HEK293 (cell line): ENCODE measurements at regions not wholly inside any gene's neighbourhood (a gene's known extent, or its start where the extent isn't known, plus 50 kb on each side); places are given as distances from the start of the nearest gene placed in this dataset.

Experiments
- CTCF ChIA-PET: fragments of 350-600 bp; formaldehyde crosslinking; extraction: SDS; loops from one replicate; lab custom pipeline; 2021; ENCODE audit warnings: antibody characterized with exemption; lab: Yijun Ruan, JAX
- POLR2A ChIA-PET: fragments of 300-600 bp; formaldehyde crosslinking; extraction: SDS; loops from one replicate; lab custom pipeline; 2020; ENCODE audit warnings: antibody characterized with exemption, inconsistent platforms; lab: Yijun Ruan, JAX
- H3K27ac ChIP-seq: fragments of 200-500 bp; sonication (Bioruptor generic); 2 replicates; pipeline ENCODE4 v1.5.1; 2014; ENCODE audit warnings: low read depth, low read length, control low read depth, inconsistent platforms; ENCODE audit errors: extremely low read depth
- H3K36me3 ChIP-seq, 2 experiments: fragments of 200-500 bp in 1 of 2; sonication (Bioruptor generic) in 1 of 2; 1 replicate in 1 of 2; 2 replicates in 1 of 2; pipeline ENCODE4 v1.5.1; 2014 to 2017; ENCODE audit warnings: inconsistent platforms in 2 of 2, low read length in 2 of 2; ENCODE audit not compliant: control insufficient read depth in 2 of 2, insufficient read depth in 1 of 2
- H3K4me1 ChIP-seq: fragments of 200-500 bp; sonication (Bioruptor generic); 2 replicates; pipeline ENCODE4 v1.5.1; 2014; ENCODE audit warnings: mild to moderate bottlenecking, low read length, inconsistent platforms; ENCODE audit not compliant: control insufficient read depth, insufficient read depth
- H3K4me3 ChIP-seq: 2 replicates; pipeline ENCODE4 v1.5.1; 2011; ENCODE audit warnings: low read depth, mild to moderate bottlenecking, control low read depth, low read length, moderate library complexity
- H3K9me3 ChIP-seq: fragments of 200-500 bp; sonication (Bioruptor generic); 2 replicates; pipeline ENCODE4 v1.5.1; 2014; ENCODE audit warnings: low read depth, low read length, inconsistent platforms; ENCODE audit not compliant: control insufficient read depth, insufficient read depth
- KLF17 ChIP-seq: fragments of 450-650 bp; formaldehyde crosslinking; IDR thresholded peaks from 2 replicates; pipeline ENCODE4 v1.5.1; 2016; ENCODE audit warnings: missing biosample characterization, missing genetic modification characterization
- MZF1 ChIP-seq: fragments of 450-650 bp; formaldehyde crosslinking; IDR thresholded peaks from 2 replicates; pipeline ENCODE4 v1.5.1; 2017; ENCODE audit warnings: missing biosample characterization, missing genetic modification characterization, borderline replicate concordance
- SP7 ChIP-seq: fragments of 450-650 bp; formaldehyde crosslinking; IDR thresholded peaks from 2 replicates; pipeline ENCODE4 v1.5.1; 2016; ENCODE audit warnings: missing biosample characterization, missing genetic modification characterization
- ZBTB17 ChIP-seq: fragments of 450-650 bp; formaldehyde crosslinking; IDR thresholded peaks from 2 replicates; pipeline ENCODE4 v1.5.1; 2016; ENCODE audit warnings: missing biosample characterization, missing genetic modification characterization
- ZFP3 ChIP-seq: fragments of 450-650 bp; formaldehyde crosslinking; IDR thresholded peaks from 2 replicates; pipeline ENCODE4 v1.5.1; 2016; ENCODE audit warnings: low read depth, missing biosample characterization, missing genetic modification characterization
- ZFP37 ChIP-seq: fragments of 450-650 bp; formaldehyde crosslinking; IDR thresholded peaks from 2 replicates; pipeline ENCODE4 v1.5.1; 2016; ENCODE audit warnings: missing biosample characterization, missing genetic modification characterization
- ZIC2 ChIP-seq: fragments of 450-650 bp; formaldehyde crosslinking; IDR thresholded peaks from 2 replicates; pipeline ENCODE4 v1.5.1; 2016; ENCODE audit warnings: missing biosample characterization, missing genetic modification characterization
- ZNF133 ChIP-seq: fragments of 450-650 bp; formaldehyde crosslinking; IDR thresholded peaks from 2 replicates; pipeline ENCODE4 v1.5.1; 2016; ENCODE audit warnings: missing biosample characterization, missing genetic modification characterization
- ZNF140 ChIP-seq: fragments of 450-650 bp; formaldehyde crosslinking; IDR thresholded peaks from 2 replicates; pipeline ENCODE4 v1.5.1; 2016; ENCODE audit warnings: missing biosample characterization, missing genetic modification characterization
- ZNF169 ChIP-seq: fragments of 450-650 bp; formaldehyde crosslinking; IDR thresholded peaks from 2 replicates; pipeline ENCODE4 v1.5.1; 2016; ENCODE audit warnings: missing biosample characterization, missing genetic modification characterization
- ZNF184 ChIP-seq: fragments of 450-650 bp; IDR thresholded peaks from 2 replicates; pipeline ENCODE4 v1.5.1; 2018; ENCODE audit warnings: missing biosample characterization, mild to moderate bottlenecking, missing genetic modification characterization
- ZNF214 ChIP-seq: fragments of 450-650 bp; formaldehyde crosslinking; IDR thresholded peaks from 2 replicates; pipeline ENCODE4 v1.5.1; 2017; ENCODE audit warnings: missing biosample characterization, mild to moderate bottlenecking, missing genetic modification characterization, borderline replicate concordance
- ZNF366 ChIP-seq: fragments of 450-650 bp; formaldehyde crosslinking; conservative IDR thresholded peaks from 2 replicates; pipeline ENCODE4 v1.5.1; 2016; ENCODE audit warnings: missing biosample characterization, missing genetic modification characterization
- ZNF404 ChIP-seq: fragments of 450-650 bp; formaldehyde crosslinking; IDR thresholded peaks from 2 replicates; pipeline ENCODE4 v1.5.1; 2017; ENCODE audit warnings: missing biosample characterization, missing genetic modification characterization
- ZNF416 ChIP-seq: fragments of 450-650 bp; formaldehyde crosslinking; IDR thresholded peaks from 2 replicates; pipeline ENCODE4 v1.5.1; 2016; ENCODE audit warnings: missing biosample characterization, missing genetic modification characterization
- ZNF433 ChIP-seq: fragments of 450-650 bp; formaldehyde crosslinking; IDR thresholded peaks from 2 replicates; pipeline ENCODE4 v1.5.1; 2016; ENCODE audit warnings: missing biosample characterization, missing genetic modification characterization, low read depth
- ZNF513 ChIP-seq: fragments of 450-650 bp; IDR thresholded peaks from 2 replicates; pipeline ENCODE4 v1.5.1; 2018; ENCODE audit warnings: missing biosample characterization, missing genetic modification characterization
- ZNF792 ChIP-seq: fragments of 450-650 bp; formaldehyde crosslinking; IDR thresholded peaks from 2 replicates; pipeline ENCODE4 v1.5.1; 2016; ENCODE audit warnings: missing biosample characterization, missing genetic modification characterization
- TF ChIP-seq, protein P1 (sequence below): fragments of 450-650 bp; formaldehyde crosslinking; IDR thresholded peaks from 2 replicates; pipeline ENCODE4 v1.5.1; 2016; ENCODE audit warnings: missing biosample characterization, missing genetic modification characterization
- TF ChIP-seq, protein P2 (sequence below): fragments of 450-650 bp; formaldehyde crosslinking; IDR thresholded peaks from 2 replicates; pipeline ENCODE4 v1.5.1; 2016; ENCODE audit warnings: missing biosample characterization, missing genetic modification characterization

GRCh38 chr13:108533842-108534241 lies 95.6 kb upstream of the MYO16 start:
- no peak for TF ChIP-seq ZNF169 (tag by site-specific recombination)
- no peak for TF ChIP-seq ZNF433 (tag by site-specific recombination)
- no peak for TF ChIP-seq KLF17
- TF ChIP-seq ZNF416 (tag by site-specific recombination) = no peak
- no peak for TF ChIP-seq SP7
- no peak for TF ChIP-seq ZBTB17 (tag by site-specific recombination)
- no peak for TF ChIP-seq ZFP3
- TF ChIP-seq ZNF133 (tag by site-specific recombination) = no peak
- TF ChIP-seq, protein P1, sequence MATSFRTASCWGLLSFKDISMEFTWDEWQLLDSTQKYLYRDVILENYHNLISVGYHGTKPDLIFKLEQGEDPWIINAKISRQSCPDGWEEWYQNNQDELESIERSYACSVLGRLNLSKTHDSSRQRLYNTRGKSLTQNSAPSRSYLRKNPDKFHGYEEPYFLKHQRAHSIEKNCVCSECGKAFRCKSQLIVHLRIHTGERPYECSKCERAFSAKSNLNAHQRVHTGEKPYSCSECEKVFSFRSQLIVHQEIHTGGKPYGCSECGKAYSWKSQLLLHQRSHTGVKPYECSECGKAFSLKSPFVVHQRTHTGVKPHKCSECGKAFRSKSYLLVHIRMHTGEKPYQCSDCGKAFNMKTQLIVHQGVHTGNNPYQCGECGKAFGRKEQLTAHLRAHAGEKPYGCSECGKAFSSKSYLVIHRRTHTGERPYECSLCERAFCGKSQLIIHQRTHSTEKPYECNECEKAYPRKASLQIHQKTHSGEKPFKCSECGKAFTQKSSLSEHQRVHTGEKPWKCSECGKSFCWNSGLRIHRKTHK (tag by site-specific recombination) = no peak
- no peak overlapping the region for H3K27ac ChIP-seq
- ChIA-PET POLR2A (no interaction called here), CTCF (interaction anchor here (0.7 kb wide), 1 partner anchor 427 kb away, joined by 4 read pairs; no protein-coding TSS in a partner anchor)
- no peaks in the 10 kb centered on the region for H3K36me3 ChIP-seq
- H3K4me1 ChIP-seq = no peaks in the 10 kb centered on the region
- H3K4me3 ChIP-seq = no peak overlapping the region
- no peaks in the 10 kb centered on the region for H3K9me3 ChIP-seq

GRCh38 chr13:108534728-108535127 lies 94.7 kb upstream of the MYO16 start:
- ChIA-PET CTCF (no interaction called here), POLR2A (no interaction called here)

More at GRCh38 chr13:108534728-108535127, 94.7 kb upstream of the MYO16 start:
- TF ChIP-seq ZNF404 (tag by site-specific recombination) (no peak), ZNF366 (tag by site-specific recombination) (peak; percentile 72), ZIC2 (no peak), ZFP37 (tag by site-specific recombination) (no peak), ZNF513 (peak; percentile 71; the same call in 1 of the 2 replicates), ZNF184 (no peak), ZNF792 (tag by site-specific recombination) (no peak), ZNF214 (no peak), MZF1 (tag by site-specific recombination) (no peak), ZNF140 (tag by site-specific recombination) (no peak)
- TF ChIP-seq, protein P2, sequence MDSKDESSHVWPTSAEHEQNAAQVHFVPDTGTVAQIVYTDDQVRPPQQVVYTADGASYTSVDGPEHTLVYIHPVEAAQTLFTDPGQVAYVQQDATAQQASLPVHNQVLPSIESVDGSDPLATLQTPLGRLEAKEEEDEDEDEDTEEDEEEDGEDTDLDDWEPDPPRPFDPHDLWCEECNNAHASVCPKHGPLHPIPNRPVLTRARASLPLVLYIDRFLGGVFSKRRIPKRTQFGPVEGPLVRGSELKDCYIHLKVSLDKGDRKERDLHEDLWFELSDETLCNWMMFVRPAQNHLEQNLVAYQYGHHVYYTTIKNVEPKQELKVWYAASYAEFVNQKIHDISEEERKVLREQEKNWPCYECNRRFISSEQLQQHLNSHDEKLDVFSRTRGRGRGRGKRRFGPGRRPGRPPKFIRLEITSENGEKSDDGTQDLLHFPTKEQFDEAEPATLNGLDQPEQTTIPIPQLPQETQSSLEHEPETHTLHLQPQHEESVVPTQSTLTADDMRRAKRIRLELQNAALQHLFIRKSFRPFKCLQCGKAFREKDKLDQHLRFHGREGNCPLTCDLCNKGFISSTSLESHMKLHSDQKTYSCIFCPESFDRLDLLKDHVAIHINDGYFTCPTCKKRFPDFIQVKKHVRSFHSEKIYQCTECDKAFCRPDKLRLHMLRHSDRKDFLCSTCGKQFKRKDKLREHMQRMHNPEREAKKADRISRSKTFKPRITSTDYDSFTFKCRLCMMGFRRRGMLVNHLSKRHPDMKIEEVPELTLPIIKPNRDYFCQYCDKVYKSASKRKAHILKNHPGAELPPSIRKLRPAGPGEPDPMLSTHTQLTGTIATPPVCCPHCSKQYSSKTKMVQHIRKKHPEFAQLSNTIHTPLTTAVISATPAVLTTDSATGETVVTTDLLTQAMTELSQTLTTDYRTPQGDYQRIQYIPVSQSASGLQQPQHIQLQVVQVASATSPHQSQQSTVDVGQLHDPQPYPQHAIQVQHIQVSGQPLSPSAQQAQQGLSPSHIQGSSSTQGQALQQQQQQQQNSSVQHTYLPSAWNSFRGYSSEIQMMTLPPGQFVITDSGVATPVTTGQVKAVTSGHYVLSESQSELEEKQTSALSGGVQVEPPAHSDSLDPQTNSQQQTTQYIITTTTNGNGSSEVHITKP (tag by site-specific recombination) = no peak
- no peak overlapping the region for H3K27ac ChIP-seq
- H3K9me3 ChIP-seq = no peaks in the 10 kb centered on the region
- H3K36me3 ChIP-seq = no peaks in the 10 kb centered on the region
- H3K4me3 ChIP-seq = no peak overlapping the region
- no peaks in the 10 kb centered on the region for H3K4me1 ChIP-seq
